ENCODE measurements at regions not wholly inside any gene's neighbourhood (a gene's known extent, or its start where the extent isn't known, plus 50 kb on each side); places are given as distances from the start of the nearest gene placed in this dataset.

DNA sequence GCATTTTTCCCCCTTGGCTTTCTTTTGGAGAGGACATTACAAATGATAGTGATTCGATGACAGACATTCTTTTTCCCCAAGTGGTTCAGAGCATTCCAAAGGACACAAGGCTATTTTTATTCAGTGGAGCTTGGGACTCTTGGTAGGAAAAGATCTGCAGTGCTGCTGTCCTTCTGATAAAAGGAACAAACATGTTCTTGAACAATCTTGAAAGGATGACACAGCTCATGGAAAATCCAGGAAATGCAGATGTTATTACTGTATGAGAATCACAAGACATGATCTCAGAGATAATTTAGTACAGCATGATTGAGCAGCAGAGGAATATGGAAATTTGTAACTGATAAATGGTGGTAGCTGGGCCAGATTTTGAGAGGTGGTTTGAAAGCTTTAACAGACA, 96.2 kb upstream of the RFC3 start:
- H3K27ac ChIP-seq (ENCODE audit: low read depth, low read length), result no peak overlapping the region
- no peak overlapping the region for H3K4me3 ChIP-seq (ENCODE audit: low read depth, low read length)
- H3K9ac ChIP-seq (ENCODE audit: low read depth, low read length), result no peak overlapping the region
- H3K9me3 ChIP-seq (ENCODE audit: control insufficient read depth, insufficient read depth, low read length), result no peaks in the 10 kb centered on the region
- H3K27me3 ChIP-seq (ENCODE audit: control insufficient read depth, insufficient read depth, low read length), result no peaks in the 10 kb centered on the region
- H3K4me1 ChIP-seq (ENCODE audit: control insufficient read depth, insufficient read depth, low read length), result peaks cover 8% of the 10 kb centered on the region; the same call in 1 of the 2 replicates
- no peaks in the 10 kb centered on the region for H3K36me3 ChIP-seq (ENCODE audit: control insufficient read depth, insufficient read depth, low read length)

- Histone ChIP-seq H3K27ac (ENCODE audit: low read depth, low read length) (no peak overlapping the region), H3K4me1 (ENCODE audit: control insufficient read depth, insufficient read depth, low read length) (peaks cover 8% of the 10 kb centered on the region; the same call in 1 of the 2 replicates), H3K36me3 (ENCODE audit: control insufficient read depth, insufficient read depth, low read length) (no peaks in the 10 kb centered on the region), H3K4me3 (ENCODE audit: low read depth, low read length) (no peak overlapping the region), H3K27me3 (ENCODE audit: control insufficient read depth, insufficient read depth, low read length) (no peaks in the 10 kb centered on the region), H3K9ac (ENCODE audit: low read depth, low read length) (no peak overlapping the region), H3K9me3 (ENCODE audit: control insufficient read depth, insufficient read depth, low read length) (no peaks in the 10 kb centered on the region)
Observed at GRCh38 chr13:33722216-33722915, 95.6 kb upstream of the RFC3 start.

DNA sequence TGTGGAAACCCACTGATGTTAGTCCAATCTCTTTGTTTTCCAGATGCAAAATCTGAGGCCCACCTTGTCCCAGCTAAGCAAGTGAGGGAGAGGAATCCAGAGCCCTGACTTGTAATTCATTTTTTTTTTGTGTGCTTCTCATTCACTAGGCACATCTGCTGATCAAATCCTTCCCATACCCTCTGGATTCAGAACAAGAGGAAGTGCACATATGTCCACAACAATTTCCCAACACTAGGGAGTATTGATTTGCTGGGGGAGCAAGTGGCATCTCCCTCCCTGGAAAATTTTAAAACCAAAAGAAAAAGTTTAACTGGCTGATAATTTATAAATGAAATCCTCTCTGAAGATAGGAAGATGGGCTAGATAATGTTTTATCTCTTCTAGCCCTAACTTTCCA, 94.6 kb upstream of the RFC3 start:
- no peaks in the 10 kb centered on the region for H3K36me3 ChIP-seq (ENCODE audit: control insufficient read depth, insufficient read depth, low read length)
- H3K4me3 ChIP-seq (ENCODE audit: low read depth, low read length), result no peak overlapping the region
- H3K27ac ChIP-seq (ENCODE audit: low read depth, low read length), result no peak overlapping the region
- H3K9me3 ChIP-seq (ENCODE audit: control insufficient read depth, insufficient read depth, low read length), result no peaks in the 10 kb centered on the region
- H3K27me3 ChIP-seq (ENCODE audit: control insufficient read depth, insufficient read depth, low read length), result no peaks in the 10 kb centered on the region
- peaks cover 8% of the 10 kb centered on the region; the same call in 1 of the 2 replicates for H3K4me1 ChIP-seq (ENCODE audit: control insufficient read depth, insufficient read depth, low read length)
- no peak overlapping the region for H3K9ac ChIP-seq (ENCODE audit: low read depth, low read length)

DNA sequence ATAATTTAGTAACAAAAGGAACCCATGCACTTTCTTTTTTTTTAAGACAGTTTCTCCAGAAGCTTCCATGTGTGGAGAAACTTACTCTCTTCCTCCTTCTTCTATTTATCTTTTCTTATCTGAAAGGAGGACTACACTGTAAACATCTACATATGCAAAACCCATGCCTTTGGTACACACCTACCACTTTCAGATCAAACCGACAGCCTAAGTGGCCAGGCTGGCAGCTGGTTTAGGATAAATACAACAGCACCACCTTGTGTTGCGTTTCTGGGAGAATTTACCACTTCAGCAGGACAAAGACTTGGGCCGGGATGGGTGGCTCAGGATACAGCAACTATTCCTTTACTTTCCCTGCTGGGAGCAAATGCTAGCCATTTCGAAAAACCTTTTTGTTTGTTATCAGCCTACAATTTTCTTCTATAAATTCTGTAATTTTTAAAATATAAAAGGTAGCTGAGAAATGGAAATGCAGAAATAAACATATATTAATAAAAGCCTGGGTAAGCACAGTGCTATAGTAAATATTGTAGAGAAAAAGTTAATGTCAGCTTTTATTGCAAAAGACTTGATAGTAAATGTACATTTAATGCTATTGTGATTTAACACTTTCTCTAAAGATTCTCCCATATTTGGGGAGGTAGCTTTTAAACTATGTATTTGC, 94.0 kb upstream of the RFC3 start:
- Histone ChIP-seq H3K27me3 (ENCODE audit: control insufficient read depth, insufficient read depth, low read length) (no peaks in the 10 kb centered on the region), H3K9ac (ENCODE audit: low read depth, low read length) (no peak overlapping the region), H3K27ac (ENCODE audit: low read depth, low read length) (no peak overlapping the region)

GRCh38 chr13:33725340-33725739, 92.6 kb upstream of the RFC3 start:
- H3K4me3 ChIP-seq (ENCODE audit: low read depth, low read length), result no peak overlapping the region
- peaks cover 8% of the 10 kb centered on the region; the same call in 1 of the 2 replicates for H3K4me1 ChIP-seq (ENCODE audit: control insufficient read depth, insufficient read depth, low read length)
- H3K27ac ChIP-seq (ENCODE audit: low read depth, low read length), result no peak overlapping the region
- no peaks in the 10 kb centered on the region for H3K9me3 ChIP-seq (ENCODE audit: control insufficient read depth, insufficient read depth, low read length)
- H3K36me3 ChIP-seq (ENCODE audit: control insufficient read depth, insufficient read depth, low read length), result no peaks in the 10 kb centered on the region
- H3K9ac ChIP-seq (ENCODE audit: low read depth, low read length), result no peak overlapping the region
- no peaks in the 10 kb centered on the region for H3K27me3 ChIP-seq (ENCODE audit: control insufficient read depth, insufficient read depth, low read length)

More for the DNA sequence above, 94.0 kb upstream of the RFC3 start:
- H3K4me3 ChIP-seq (ENCODE audit: low read depth, low read length), result no peak overlapping the region
- H3K9me3 ChIP-seq (ENCODE audit: control insufficient read depth, insufficient read depth, low read length), result no peaks in the 10 kb centered on the region
- peaks cover 8% of the 10 kb centered on the region; the same call in 1 of the 2 replicates for H3K4me1 ChIP-seq (ENCODE audit: control insufficient read depth, insufficient read depth, low read length)
- H3K36me3 ChIP-seq (ENCODE audit: control insufficient read depth, insufficient read depth, low read length), result no peaks in the 10 kb centered on the region

GRCh38 chr13:33727297-33728083, 90.5 kb upstream of the RFC3 start:
- Histone ChIP-seq H3K4me3 (ENCODE audit: low read depth, low read length) (no peak overlapping the region), H3K4me1 (ENCODE audit: control insufficient read depth, insufficient read depth, low read length) (peaks cover 8% of the 10 kb centered on the region; the same call in 1 of the 2 replicates), H3K36me3 (ENCODE audit: control insufficient read depth, insufficient read depth, low read length) (no peaks in the 10 kb centered on the region), H3K27ac (ENCODE audit: low read depth, low read length) (no peak overlapping the region), H3K9me3 (ENCODE audit: control insufficient read depth, insufficient read depth, low read length) (no peaks in the 10 kb centered on the region), H3K27me3 (ENCODE audit: control insufficient read depth, insufficient read depth, low read length) (no peaks in the 10 kb centered on the region), H3K9ac (ENCODE audit: low read depth, low read length) (no peak overlapping the region)

- Histone ChIP-seq H3K4me1 (ENCODE audit: control insufficient read depth, insufficient read depth, low read length) (peaks cover 6% of the 10 kb centered on the region; the same call in 1 of the 2 replicates), H3K4me3 (ENCODE audit: low read depth, low read length) (no peak overlapping the region), H3K27ac (ENCODE audit: low read depth, low read length) (no peak overlapping the region), H3K9ac (ENCODE audit: low read depth, low read length) (no peak overlapping the region), H3K27me3 (ENCODE audit: control insufficient read depth, insufficient read depth, low read length) (no peaks in the 10 kb centered on the region), H3K36me3 (ENCODE audit: control insufficient read depth, insufficient read depth, low read length) (no peaks in the 10 kb centered on the region), H3K9me3 (ENCODE audit: control insufficient read depth, insufficient read depth, low read length) (no peaks in the 10 kb centered on the region)
Observed at GRCh38 chr13:33728271-33729037, 89.5 kb upstream of the RFC3 start.

GRCh38 chr13:33730147-33730546, 87.8 kb upstream of the RFC3 start:
- no peaks in the 10 kb centered on the region for H3K4me1 ChIP-seq (ENCODE audit: control insufficient read depth, insufficient read depth, low read length)
- no peak overlapping the region for H3K27ac ChIP-seq (ENCODE audit: low read depth, low read length)
- no peak overlapping the region for H3K9ac ChIP-seq (ENCODE audit: low read depth, low read length)
- H3K36me3 ChIP-seq (ENCODE audit: control insufficient read depth, insufficient read depth, low read length), result no peaks in the 10 kb centered on the region
- no peaks in the 10 kb centered on the region for H3K9me3 ChIP-seq (ENCODE audit: control insufficient read depth, insufficient read depth, low read length)
- H3K27me3 ChIP-seq (ENCODE audit: control insufficient read depth, insufficient read depth, low read length), result no peaks in the 10 kb centered on the region
- no peak overlapping the region for H3K4me3 ChIP-seq (ENCODE audit: low read depth, low read length)

- Histone ChIP-seq H3K36me3 (ENCODE audit: control insufficient read depth, insufficient read depth, low read length) (no peaks in the 10 kb centered on the region), H3K4me1 (ENCODE audit: control insufficient read depth, insufficient read depth, low read length) (no peaks in the 10 kb centered on the region), H3K27ac (ENCODE audit: low read depth, low read length) (no peak overlapping the region), H3K9me3 (ENCODE audit: control insufficient read depth, insufficient read depth, low read length) (no peaks in the 10 kb centered on the region), H3K4me3 (ENCODE audit: low read depth, low read length) (no peak overlapping the region), H3K27me3 (ENCODE audit: control insufficient read depth, insufficient read depth, low read length) (no peaks in the 10 kb centered on the region), H3K9ac (ENCODE audit: low read depth, low read length) (no peak overlapping the region)
Observed at GRCh38 chr13:33730619-33731018, 87.3 kb upstream of the RFC3 start.

DNA sequence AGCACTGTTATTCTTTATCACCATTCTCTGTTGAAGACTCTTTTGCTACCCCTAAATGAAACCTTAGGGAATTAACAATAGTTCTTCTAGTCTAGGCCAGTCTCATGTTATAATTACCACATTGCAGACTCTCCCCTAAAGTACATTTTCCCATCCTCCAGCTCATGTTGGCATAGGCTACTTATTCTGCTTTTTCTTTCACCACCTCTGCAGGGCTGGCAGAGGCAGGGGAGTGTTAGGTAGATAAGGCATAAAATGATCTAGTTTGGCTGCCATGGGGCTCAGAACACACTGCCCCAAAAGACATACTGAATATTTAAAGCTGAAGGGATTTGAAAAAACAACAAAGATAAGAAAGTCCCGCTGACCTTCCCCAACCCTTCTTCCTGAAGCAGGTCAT, 82.7 kb upstream of the RFC3 start:
- Histone ChIP-seq H3K4me3 (ENCODE audit: low read depth, low read length) (no peak overlapping the region), H3K4me1 (ENCODE audit: control insufficient read depth, insufficient read depth, low read length) (no peaks in the 10 kb centered on the region), H3K36me3 (ENCODE audit: control insufficient read depth, insufficient read depth, low read length) (no peaks in the 10 kb centered on the region), H3K27me3 (ENCODE audit: control insufficient read depth, insufficient read depth, low read length) (no peaks in the 10 kb centered on the region), H3K27ac (ENCODE audit: low read depth, low read length) (no peak overlapping the region), H3K9ac (ENCODE audit: low read depth, low read length) (no peak overlapping the region), H3K9me3 (ENCODE audit: control insufficient read depth, insufficient read depth, low read length) (no peaks in the 10 kb centered on the region; the same call in 1 of the 2 replicates)

All from HUES48 (cell line).